G401 (cell line): ENCODE measurements at regions not wholly inside any gene's neighbourhood (a gene's known extent, or its start where the extent isn't known, plus 50 kb on each side); places are given as distances from the start of the nearest gene placed in this dataset.
"Not testable (repeated sequence)": the region's sequence is repeated elsewhere in the genome, so short reads cannot be mapped to it uniquely, and the experiment has no call there.

Source experiments
- DNase-seq: peaks from one replicate; pipeline ENCODE4 v3.0.0-alpha.2; 2015; ENCODE audit warnings: low spot score
- in situ Hi-C: cut with HindIII; loops from 2 replicates; pipeline ENCODE4 v1.10.0; 2016; ENCODE audit warnings: low sequenced_read_pairs, mixed read lengths

DNA sequence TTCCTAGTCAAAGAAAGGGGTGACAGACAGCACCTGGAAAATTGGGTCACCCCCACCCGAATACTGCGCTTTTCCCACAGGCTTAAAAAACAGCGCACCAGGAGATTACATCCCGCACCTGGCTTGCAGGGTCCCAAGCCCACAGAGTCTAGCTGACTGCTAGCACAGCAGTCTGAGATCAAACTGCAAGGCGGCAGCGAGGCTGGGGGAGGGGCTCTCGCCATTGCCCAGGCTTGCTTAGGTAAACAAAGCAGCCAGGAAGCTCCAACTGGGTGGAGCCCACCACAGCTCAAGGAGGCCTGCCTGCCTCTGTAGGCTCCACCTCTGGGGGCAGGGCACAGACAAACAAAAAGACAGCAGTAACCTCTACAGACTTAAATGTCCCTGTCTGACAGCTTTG, 792.6 kb downstream of the NTRK3 start:
- in situ Hi-C loops, DNase-seq: not testable (repeated sequence)

DNA sequence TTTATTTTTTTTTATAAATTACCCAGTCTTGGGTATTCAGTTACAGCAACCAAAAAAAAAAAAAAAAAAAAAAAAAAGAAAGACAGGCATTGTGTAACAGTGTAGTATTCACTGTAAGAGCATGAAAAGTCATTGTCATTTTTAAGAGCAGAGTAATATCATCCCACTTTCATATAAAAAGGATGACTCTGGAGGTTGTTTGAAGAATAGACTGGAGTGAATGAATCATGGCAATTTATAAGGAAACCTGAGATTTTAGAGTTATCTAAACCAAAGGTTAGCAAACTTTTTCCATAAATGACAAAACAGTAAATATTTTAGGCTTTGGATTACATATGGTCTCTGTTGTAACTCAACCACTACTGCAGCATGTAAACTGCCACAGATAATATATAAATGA, 794.9 kb downstream of the NTRK3 start:
- in situ Hi-C loops = no loop called here

DNA sequence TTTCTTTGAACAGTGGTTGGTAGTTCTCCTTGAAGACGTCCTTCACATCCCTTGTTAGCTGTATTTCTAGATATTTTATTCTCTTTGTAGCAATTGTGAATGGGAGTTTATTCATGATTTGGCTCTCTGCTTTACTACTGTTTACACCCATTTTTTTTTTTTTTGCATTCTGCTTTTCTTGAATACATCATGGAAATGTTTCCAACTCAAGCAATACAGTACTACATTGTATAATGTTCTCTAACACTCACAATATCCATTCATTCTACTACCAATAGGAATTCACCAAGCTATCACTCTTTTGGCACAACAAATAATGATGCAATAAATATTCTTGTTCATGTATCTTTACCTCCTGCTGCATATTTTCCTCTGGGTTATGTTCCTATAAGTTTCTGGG, 801.7 kb downstream of the NTRK3 start:
- no peak for DNase-seq
- in situ Hi-C loops = no loop called here

More for the DNA sequence above, 794.9 kb downstream of the NTRK3 start:
- no peak for DNase-seq

DNA sequence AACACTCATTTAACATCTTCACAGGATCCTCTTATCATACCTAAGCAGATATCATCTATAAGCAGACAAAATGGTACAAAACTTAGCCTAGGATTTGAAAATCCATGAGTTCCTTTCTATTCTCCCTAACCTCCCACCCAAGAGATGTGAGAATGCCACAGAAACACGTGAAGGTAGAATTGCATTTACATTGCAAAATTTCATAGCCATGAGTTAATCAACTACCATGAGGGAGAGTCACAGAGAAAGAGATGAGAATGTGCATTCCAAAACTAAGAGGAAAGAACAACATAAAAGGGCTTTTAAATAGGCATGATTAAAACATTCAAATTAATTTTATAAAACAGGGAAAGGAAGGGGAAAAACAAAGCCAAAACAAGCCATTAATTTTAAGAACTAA, 806.2 kb downstream of the NTRK3 start:
- in situ Hi-C loops = no loop called here

DNA sequence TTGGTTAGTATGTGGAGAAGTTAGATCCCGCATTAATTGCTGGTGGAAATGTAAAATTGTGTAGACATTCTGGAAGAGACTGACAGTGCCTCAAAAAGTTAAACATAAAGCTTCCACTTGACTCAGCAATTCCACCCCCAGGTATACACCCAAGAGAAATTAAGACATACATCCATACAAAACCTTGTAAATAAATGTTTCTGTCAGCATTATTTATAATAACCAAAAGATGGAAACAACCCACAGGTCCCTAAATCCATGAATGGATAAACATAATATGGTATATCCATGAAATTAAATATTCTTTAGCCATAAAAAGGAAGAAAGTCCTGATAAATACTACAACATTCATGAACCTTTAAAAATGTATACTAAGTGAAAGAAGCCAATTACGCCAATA, 817.4 kb downstream of the NTRK3 start:
- no peak for DNase-seq
- in situ Hi-C loops = no loop called here

More for the DNA sequence above, 806.2 kb downstream of the NTRK3 start:
- no peak for DNase-seq

DNA sequence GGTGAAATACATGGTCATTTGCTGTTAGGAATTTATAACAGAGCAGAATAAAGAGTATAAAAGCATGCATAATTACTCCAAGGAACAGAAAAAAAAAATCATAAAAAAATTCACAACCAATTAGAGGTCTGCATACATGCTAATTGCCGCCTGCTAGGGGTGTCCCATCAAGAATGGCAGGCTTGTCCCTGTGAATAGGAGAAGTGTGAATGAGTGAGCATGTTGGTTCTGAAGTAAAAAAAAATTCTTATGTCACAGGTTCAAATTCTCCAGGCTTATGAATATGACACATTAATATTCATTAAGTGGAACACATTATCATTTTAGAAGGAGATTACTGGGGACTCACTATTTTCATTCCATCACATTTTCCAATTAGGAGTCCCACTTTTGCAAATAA, 822.7 kb downstream of the NTRK3 start:
- in situ Hi-C loops = no loop called here
- no peak for DNase-seq

DNA sequence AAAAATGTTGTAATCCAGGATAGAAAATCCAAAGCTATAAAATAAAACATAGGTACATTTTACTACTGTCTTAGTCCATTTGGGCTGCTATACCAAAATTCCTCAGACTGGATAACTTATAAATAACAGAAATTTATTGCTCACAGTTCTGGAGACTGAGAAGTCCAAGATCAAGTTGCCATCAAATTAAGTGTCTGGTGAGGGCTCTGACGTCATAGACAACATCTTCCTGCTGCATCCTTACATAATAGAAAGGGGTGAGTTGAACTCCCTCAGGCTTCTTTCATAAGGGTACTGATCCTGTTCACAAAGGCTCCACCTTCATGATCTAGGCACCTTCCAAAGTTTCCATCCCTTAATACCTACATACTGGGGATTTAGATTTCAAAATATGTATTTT, 826.8 kb downstream of the NTRK3 start:
- in situ Hi-C loops = no loop called here
- no peak for DNase-seq

DNA sequence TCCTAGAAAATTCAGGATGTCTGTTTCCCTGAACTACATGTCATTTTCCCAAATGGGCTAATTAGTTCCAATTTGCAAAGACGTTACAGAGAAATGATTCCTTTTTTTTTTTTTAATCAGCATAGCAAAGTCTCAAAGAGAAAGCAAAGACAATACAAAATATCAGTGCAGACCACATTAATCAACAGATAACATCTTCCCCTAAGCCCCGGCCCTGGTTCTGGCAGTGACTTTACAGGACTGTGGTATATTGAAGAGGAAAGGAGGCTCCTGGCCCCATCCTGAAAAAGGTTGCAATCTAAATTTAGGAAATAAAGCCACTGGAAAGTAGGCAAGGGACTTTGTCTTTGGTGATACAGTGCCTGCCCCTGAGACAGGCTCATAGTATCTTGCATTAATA, 836.5 kb downstream of the NTRK3 start:
- in situ Hi-C loops = no loop called here

DNA sequence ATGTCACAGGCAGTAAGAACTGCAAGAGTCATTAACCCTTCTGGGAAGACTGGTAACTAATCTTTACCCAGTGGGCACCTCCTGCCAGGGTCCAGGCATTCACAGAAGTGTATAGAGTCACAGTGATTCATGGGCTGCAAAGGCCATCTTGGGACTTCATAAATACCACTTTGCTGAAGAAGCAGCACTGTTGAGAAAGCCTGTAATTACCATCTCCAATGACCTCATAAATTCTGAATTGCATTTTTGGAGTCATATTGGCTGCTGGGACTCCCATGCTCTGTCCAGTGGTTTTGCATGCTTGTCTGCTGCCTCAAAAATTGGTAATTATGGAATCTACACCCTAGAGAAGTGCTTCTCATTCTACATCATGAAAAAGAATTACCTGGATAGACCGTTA, 837.2 kb downstream of the NTRK3 start:
- in situ Hi-C loops = no loop called here
- DNase-seq = no peak

More for the DNA sequence above, 836.5 kb downstream of the NTRK3 start:
- no peak for DNase-seq

DNA sequence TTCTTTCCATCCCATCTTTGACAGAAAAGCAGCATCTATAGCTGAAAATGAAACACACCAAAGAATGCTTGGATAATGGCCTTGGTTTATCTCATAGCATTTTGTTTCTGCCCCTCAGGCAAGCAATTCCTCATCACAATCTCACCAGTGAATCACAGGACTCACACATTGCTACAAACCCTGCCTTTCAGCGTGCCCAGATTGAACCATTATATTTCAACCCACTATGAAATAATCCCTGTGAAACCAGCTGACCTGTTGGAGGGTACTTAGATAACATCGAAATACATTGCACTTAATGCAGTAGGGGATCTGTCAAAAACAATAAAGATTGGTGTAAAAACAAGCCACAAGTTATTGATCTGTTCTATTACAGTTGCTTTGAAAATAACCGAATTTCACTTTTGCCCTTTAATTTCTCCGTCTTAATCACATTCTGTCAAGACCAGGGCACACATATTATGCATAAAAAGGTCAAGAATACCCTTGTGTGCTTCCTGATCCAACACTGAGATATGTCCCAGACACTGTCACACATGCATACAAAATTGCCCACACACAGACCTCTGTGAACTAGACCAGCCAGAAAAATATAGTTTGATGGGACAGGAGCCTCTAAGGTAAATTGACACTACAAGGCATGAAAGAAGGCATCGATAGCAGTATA, 839.8 kb downstream of the NTRK3 start:
- in situ Hi-C loops = no loop called here
- no peak for DNase-seq

DNA sequence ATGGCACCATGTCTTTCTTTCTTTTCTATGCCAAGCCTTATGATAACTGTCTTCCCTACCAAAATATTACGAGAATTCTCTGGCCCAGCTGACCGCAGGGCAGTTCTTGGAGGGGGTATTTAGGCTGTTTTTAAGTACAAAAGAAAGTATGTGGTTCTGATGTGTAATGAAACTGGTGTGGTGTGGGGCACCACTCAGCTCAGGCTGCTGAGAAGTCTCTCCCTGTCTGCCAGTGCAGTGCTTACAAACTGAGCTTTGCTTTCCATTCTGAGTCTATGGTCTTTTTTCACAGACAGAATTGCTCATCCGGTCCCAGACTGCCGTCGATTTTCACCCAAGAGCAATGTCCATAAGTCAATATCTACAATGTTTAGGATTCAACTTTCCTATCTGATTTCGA, 847.6 kb downstream of the NTRK3 start:
- in situ Hi-C loops = no loop called here
- DNase-seq = no peak

DNA sequence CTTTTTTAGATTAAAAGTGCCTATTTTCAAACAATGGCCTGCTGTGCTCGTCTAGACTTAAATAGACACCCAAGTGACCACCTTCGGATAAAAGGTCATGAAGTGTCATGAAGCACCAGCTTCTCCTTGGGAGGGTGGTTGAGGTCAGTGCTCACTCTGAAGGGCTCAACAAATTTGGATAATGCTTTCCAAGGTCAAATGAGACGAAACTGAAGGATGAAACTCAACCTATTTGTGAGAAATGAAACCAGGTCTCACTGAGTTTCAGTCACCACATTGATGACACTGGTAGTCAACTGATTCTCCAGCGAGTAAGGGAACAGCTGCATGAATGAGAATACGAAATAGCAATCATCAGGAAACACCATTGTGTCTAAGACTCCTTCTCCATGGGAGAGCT, 852.6 kb downstream of the NTRK3 start:
- DNase-seq = no peak
- in situ Hi-C loops = no loop called here

DNA sequence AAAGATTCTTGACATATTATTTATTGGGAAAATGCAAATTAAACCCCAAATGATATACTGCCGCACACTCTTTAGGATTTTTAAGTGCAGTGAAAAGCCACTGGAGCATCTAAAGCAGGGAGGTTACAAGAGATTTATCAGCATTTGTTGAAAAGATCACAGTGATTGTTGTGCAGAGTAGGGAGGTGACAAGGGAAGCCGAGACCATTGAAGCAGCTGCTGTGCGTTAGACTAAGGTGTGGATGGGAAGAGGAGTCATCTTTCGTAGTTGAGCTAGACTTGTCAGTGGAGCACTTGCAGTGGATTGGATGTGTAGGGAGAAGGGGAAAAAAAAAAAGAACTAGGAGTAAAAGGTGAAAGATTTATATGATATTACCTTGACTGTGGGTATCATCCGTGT, 854.6 kb downstream of the NTRK3 start:
- no peak for DNase-seq
- in situ Hi-C loops = no loop called here

DNA sequence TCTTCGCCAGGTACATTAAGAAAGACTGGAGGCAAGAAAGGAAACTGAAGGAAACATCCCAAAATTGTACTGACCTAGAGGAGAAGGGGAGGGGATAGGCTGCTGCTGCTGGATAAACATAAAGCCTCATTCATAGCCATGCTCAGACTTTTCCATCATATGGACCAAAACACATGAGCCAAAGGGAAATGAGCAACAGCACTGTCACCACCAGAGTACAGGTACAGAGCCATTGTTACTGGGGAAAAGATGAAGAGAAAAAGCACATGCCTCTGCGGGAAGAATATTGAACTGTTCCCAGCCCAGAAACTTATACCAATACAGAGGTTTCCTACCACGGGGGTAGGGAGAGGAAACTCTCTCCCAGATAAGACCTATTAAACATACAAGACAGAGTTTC, 861.9 kb downstream of the NTRK3 start:
- DNase-seq = no peak
- in situ Hi-C loops = no loop called here

DNA sequence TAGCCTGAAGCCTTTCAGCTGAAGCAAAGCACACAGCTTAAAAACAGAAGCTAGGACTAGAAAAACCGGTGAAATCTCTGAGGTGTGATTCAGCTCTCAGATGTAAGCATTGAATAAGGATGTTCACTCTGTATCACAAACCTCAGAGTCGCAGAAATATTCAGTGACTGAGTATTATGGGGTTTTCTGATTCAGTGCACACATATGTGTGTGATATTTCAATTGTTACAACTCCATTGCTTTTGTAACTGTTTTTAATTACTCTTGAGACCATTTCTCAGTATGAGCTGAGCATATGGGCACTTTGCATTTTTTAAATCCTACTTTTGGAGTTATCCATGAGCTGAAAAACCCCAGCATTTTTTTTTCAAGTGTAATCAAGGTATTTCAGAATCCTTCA, 868.8 kb downstream of the NTRK3 start:
- no peak for DNase-seq
- in situ Hi-C loops = no loop called here

DNA sequence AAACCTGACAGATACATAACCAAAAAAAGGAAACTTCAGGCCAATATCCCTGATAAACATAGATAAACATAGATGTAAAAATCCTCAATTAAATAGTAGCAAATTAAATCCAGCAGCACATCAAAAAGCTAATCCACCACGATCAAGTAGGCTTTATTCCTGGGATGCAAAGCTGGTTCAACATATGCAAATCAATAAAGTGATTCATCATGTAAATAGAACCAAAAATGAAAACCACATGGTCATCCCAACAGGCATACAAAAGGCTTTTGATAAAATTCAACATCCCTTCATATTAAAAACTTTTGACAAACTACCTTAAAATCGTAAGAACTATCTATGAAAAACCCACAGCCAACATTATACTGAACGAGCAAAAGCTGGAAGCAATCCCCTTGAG, 882.2 kb downstream of the NTRK3 start:
- in situ Hi-C loops = no loop called here
- no peak for DNase-seq

DNA sequence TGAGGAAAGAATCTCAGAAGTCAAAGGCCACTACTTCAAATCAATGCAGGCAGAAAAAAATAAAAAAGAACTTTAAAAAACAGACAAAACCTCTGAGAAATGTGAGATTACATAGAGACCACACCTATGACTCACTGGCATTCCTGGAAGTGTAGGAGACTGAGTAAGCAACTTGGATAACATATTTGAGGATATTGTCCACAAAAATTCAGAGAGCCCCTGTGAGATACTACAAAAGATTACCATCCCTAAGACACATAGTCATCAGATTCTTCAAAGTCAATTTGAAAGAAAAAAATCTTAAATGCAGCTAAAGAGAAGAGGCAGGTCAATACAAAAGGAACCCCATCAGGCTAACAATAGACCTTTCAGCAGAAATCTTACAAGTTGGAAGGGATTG, 887.3 kb downstream of the NTRK3 start:
- DNase-seq = no peak
- in situ Hi-C loops = no loop called here

DNA sequence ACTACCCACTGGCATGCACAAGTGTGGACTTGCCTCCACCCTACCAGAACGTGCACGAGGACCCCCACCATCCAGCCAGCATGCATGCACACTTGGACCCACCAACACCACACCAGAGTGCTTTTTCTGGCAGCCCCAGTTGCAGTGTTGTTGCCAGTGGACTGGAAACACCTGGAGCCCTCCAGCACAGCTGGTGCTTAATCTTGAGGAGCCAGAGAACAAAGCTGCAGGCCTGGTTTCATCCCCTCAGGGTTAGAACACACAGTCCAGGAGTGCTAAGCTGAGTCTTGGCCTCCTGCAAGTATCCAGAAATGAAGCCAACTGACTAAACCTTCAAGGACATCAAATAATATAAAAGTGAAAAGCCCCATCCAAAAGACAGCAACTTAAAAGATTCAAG, 888.0 kb downstream of the NTRK3 start:
- no peak for DNase-seq
- in situ Hi-C loops = no loop called here

DNA sequence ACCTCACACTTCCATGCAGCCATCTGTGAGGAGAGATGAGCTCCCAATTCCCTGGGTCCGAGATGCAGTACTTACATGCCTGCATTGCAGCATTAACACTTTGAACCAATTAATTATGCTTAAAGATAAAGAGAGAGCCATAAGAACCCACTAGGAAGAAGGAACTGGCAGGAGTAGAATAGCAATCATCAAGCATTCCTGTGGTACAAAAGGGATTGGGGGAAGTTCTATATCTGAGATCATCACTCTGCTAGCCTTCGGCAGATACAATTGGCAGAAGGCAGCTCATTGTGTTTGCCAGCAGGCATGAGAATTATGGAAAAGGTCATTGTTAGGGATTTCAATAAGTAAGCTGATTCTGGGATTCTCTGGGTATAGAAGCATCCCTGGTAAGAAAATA, 891.4 kb downstream of the NTRK3 start:
- in situ Hi-C loops = no loop called here
- no peak for DNase-seq

DNA sequence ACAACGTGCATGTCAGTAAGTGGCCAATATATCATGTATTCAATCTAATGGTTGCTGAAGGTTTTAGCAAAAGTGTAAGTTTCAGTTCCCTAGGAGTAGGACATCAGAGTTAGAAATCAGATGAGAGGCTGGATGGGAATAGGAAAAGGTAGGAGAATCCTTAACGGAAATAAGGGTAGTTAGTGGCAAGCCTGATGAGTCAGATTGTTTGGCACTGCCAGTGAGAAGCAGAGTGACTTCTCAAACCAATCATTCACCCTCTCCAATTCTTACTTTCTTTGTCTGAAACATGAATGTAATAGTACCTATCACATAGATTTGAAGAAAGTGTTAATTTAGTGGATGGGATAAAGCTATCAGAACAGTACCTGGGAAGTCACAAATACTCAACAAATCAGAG, 894.0 kb downstream of the NTRK3 start:
- in situ Hi-C loops = no loop called here
- no peak for DNase-seq

DNA sequence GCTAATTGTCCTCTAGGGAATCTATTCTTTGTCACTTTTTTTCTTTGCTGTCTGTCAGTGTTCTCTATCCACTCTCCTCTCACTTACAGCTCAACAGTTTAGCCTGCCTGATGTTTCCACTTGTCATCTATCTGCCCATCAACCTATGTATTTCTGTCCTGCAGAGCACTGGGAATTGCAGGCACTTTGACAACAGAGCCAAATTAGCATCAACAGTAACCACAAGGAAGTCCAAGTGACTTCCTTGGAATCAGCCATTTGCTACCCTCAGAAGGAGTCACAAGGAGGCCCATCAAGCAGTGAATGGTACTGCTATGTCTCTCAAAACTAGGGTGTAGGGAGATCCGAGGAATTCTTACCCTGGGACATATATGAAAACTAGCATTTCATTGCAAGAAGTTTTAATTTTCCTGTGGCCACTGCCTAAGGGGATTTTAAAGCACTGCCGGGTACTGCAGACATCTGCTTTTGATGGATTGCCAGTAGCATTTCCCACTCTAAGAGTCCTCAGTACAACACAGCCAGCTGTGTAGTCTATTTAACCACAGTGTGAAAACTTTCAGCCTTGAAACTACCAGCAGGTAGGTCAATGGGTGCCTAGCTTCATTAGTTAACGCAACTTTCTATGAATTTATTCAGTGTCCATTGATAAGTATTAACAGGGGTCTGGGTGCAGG, 898.8 kb downstream of the NTRK3 start:
- DNase-seq = no peak
- in situ Hi-C loops = no loop called here
